Heart right ventricle (tissue), 16 donors: ENCODE measurements at regions not wholly inside any gene's neighbourhood (a gene's known extent, or its start where the extent isn't known, plus 50 kb on each side); places are given as distances from the start of the nearest gene placed in this dataset.

ENCODE experiments used
- ATAC-seq, 8 donors: fragments of 200-7000 bp; cut with Tn5 transposase; one replicate each; pipeline ENCODE4 v1.9.1; 2020; ENCODE audit warnings: mild to moderate bottlenecking in 8 of 8, moderate library complexity in 8 of 8, moderate number of reproducible peaks in 1 of 8
- DNase-seq, 2 donors: peaks; one replicate each; pipeline ENCODE4 v3.0.0-alpha.2; 2020
- H3K27ac ChIP-seq, 10 donors: fragments of 200-600 bp; sonication (generic) in 2 of 10; one replicate each; pipeline versions ENCODE4 v1.5.0 to v1.8.0; 2020 to 2022; ENCODE audit warnings: mild to moderate bottlenecking in 3 of 10
- H3K27me3 ChIP-seq, 7 donors: fragments of 200-600 bp; one replicate each; pipeline ENCODE4 v1.8.0; 2021 to 2022; ENCODE audit warnings: mild to moderate bottlenecking in 2 of 7
- H3K36me3 ChIP-seq, 9 donors: fragments of 200-600 bp; sonication (generic) in 1 of 9; one replicate each; pipeline versions ENCODE4 v1.5.0 to v1.8.0; 2020 to 2022; ENCODE audit warnings: mild to moderate bottlenecking in 2 of 9
- H3K4me1 ChIP-seq, 9 donors: fragments of 200-600 bp; sonication (generic) in 1 of 9; one replicate each; pipeline versions ENCODE4 v1.5.0 to v1.8.0; 2020 to 2022; ENCODE audit warnings: mild to moderate bottlenecking in 4 of 9
- H3K4me3 ChIP-seq, 10 donors: fragments of 200-600 bp; sonication (generic) in 2 of 10; one replicate each; pipeline versions ENCODE4 v1.5.0 to v1.8.0; 2020 to 2022; ENCODE audit warnings: mild to moderate bottlenecking in 7 of 10, moderate library complexity in 2 of 10
- H3K9me3 ChIP-seq, 11 donors: fragments of 200-600 bp in 10 of 11; sonication (generic) in 2 of 11; one replicate each; pipeline versions ENCODE4 v1.5.0 to v1.8.0; 2013 to 2022; ENCODE audit warnings: mild to moderate bottlenecking in 2 of 11, control low read depth in 1 of 11, moderate library complexity in 1 of 11
- CTCF ChIP-seq, 9 donors: fragments of 200-600 bp; sonication (generic) in 2 of 9; IDR thresholded peaks; one replicate each; pipeline versions ENCODE4 v1.5.0 to v1.8.0; 2021 to 2022; ENCODE audit warnings: antibody characterized with exemption in 9 of 9, mild to moderate bottlenecking in 5 of 9, moderate library complexity in 1 of 9
- WGBS, 2 donors: extraction: QIAGEN DNeasy Blood & Tissue Kit; methylation state at CpG; one replicate each; pipeline ENCODE4 v1.1.7; 2013; ENCODE audit warnings: inconsistent platforms in 1 of 2; 5-methylcytosine and 5-hydroxymethylcytosine counted together
- intact Hi-C, 10 donors: fragments of 100-400 bp; cut with DNase I; formaldehyde crosslinking; loops; one replicate each; pipeline versions ENCODE4 v1.11.1 to v1.14.2; 2022
- donor health status: Arrhythmogenic right ventricular cardiomyopathy.
- donor health status: ischemic (EF 13 %, LVEDD 7.1; RV severe dilation, severe dysfunction).
- donor health status: healthy with polysubstance abuse.
- donor health status: DM: no; HTN: yes; CAD: no.
- donor health status: DM: no; HTN: no; CAD: no.
- donor health status: ischemic (EF 25% LVEDD 6.9; RV normal size, moderate dysfunction).
- donor health status: ischemic (EF 25% LVEDD 5.7; RV mildly dilated, moderate dysfunction).
- donor health status: healthy.
- donor health status: DM: yes; HTN: yes; CAD: no.
- donor health status: Ischemic cardiomyopathy.
- donor health status: ischemic (EF 35%, LVEDD 5.7; RV mildly dilated, moderate dysfunction).
- donor health status: nonischemic (EF 11% LVEDD 7.7; RV severe dilation, severe dysfunction).
- donor health status: DM: yes; HTN: yes; CAD: no.
- donor health status: PGD.
- donor health status: ischemic (EF 29% LVEDD 5.4; RV normal size, mild dysfunction).
- donor health status: nonischemic (EF 23%, LVEDD 6.1; RV moderate dilation, normal function).

GRCh38 chr3:27990837-27991236 is 250.6 kb upstream of the CMC1 start:
- TF ChIP-seq CTCF (IDR thresholded peaks at IDR 0.05): no peak

GRCh38 chr3:27993051-27993450 is 248.4 kb upstream of the CMC1 start:
- Histone ChIP-seq H3K27me3 (no peaks in the 10 kb centered on the region), H3K4me3 (no peak overlapping the region), H3K4me1 (no peaks in the 10 kb centered on the region), H3K36me3 (no peaks in the 10 kb centered on the region), H3K9me3 (peaks cover 0 to 5% (median 0%) of the 10 kb centered on the region in 11 donors), H3K27ac (no peak overlapping the region)
- ATAC-seq (no peak), DNase-seq (no peak)
- WGBS, 2 donors: 43 to 54% methylated on average over 2 of the region's 2 CpGs
- intact Hi-C loops: no loop called here
- TF ChIP-seq CTCF (IDR thresholded peaks at IDR 0.05): no peak

More at GRCh38 chr3:27990837-27991236, 250.6 kb upstream of the CMC1 start:
- Histone ChIP-seq H3K36me3 (no peaks in the 10 kb centered on the region), H3K9me3 (peaks cover 0 to 2% (median 0%) of the 10 kb centered on the region in 11 donors), H3K27ac (no peak overlapping the region), H3K4me1 (no peaks in the 10 kb centered on the region), H3K27me3 (no peaks in the 10 kb centered on the region), H3K4me3 (no peak overlapping the region)
- no peak for ATAC-seq
- DNase-seq: no peak
- intact Hi-C loops: no loop called here

GRCh38 chr3:28000608-28001007 is 240.8 kb upstream of the CMC1 start:
- intact Hi-C loops: no loop called here
- Histone ChIP-seq H3K27ac (no peak overlapping the region), H3K27me3 (no peaks in the 10 kb centered on the region), H3K36me3 (no peaks in the 10 kb centered on the region), H3K4me1 (no peaks in the 10 kb centered on the region), H3K9me3 (peaks cover 0 to 38% (median 5%) of the 10 kb centered on the region in 11 donors), H3K4me3 (no peak overlapping the region)
- TF ChIP-seq CTCF (IDR thresholded peaks at IDR 0.05): no peak
- DNase-seq (no peak), ATAC-seq (no peak)
- 92 to 94% methylated on average over 3 of the region's 3 CpGs for WGBS, 2 donors

- intact Hi-C loops: no loop called here
- ATAC-seq (peak in 5 of 8 donors; percentile 33 to 55 (median 52)), DNase-seq (peak in 1 of 2 donors; percentile 26)
- H3K27me3 ChIP-seq: no peaks in the 10 kb centered on the region
- 54 to 65% methylated on average over 6 of the region's 6 CpGs for WGBS, 2 donors
- no peak for TF ChIP-seq CTCF (IDR thresholded peaks at IDR 0.05)
- no peaks in the 10 kb centered on the region for H3K4me1 ChIP-seq
- H3K27ac ChIP-seq: peak overlapping the region in 6 of 10 donors; percentile 13 to 53 (median 32)
- peaks cover 0 to 16% (median 0%) of the 10 kb centered on the region in 11 donors for H3K9me3 ChIP-seq
- H3K4me3 ChIP-seq: peak overlapping the region in 1 of 10 donors; percentile 28
- H3K36me3 ChIP-seq: no peaks in the 10 kb centered on the region
Observed at GRCh38 chr3:28008235-28008634, 233.2 kb upstream of the CMC1 start.
